Activated B cell treated with CpG ODN at 0.5 μM for 24 hours (primary cell): ENCODE measurements at regions not wholly inside any gene's neighbourhood (a gene's known extent, or its start where the extent isn't known, plus 50 kb on each side); places are given as distances from the start of the nearest gene placed in this dataset.
"Not testable (repeated sequence)": the region's sequence is repeated elsewhere in the genome, so short reads cannot be mapped to it uniquely, and the experiment has no call there.

ENCODE experiments used
- ATAC-seq: fragments of 200-7000 bp; cut with Tn5 transposase; one replicate; pipeline ENCODE4 v1.10.0; 2021; ENCODE audit warnings: low read depth, mild to moderate bottlenecking, moderate library complexity
- CTCF ChIA-PET: fragments of 350-600 bp; sonication (Branson Sonifier 250); formaldehyde crosslinking; loops from one replicate; lab custom pipeline; 2021; ENCODE audit warnings: antibody characterized with exemption; lab: Charles Lee
- POLR2A ChIA-PET: fragments of 350-600 bp; sonication (Branson Sonifier 250); formaldehyde crosslinking; loops from one replicate; lab custom pipeline; 2021; ENCODE audit warnings: antibody characterized with exemption; lab: Charles Lee
- DNase-seq: peaks from one replicate; pipeline ENCODE4 v3.0.0; 2022
- H3K27ac Mint-ChIP-seq: one replicate; pipeline ENCODE4 v1.8.0; 2020; ENCODE audit warnings: mixed read lengths
- H3K27me3 Mint-ChIP-seq: one replicate; pipeline ENCODE4 v1.8.0; 2021; ENCODE audit warnings: mixed read lengths
- H3K36me3 Mint-ChIP-seq: one replicate; pipeline ENCODE4 v1.8.0; 2021; ENCODE audit warnings: low read depth, mixed read lengths
- H3K4me1 Mint-ChIP-seq: one replicate; pipeline ENCODE4 v1.8.0; 2021; ENCODE audit warnings: mixed read lengths
- H3K4me3 Mint-ChIP-seq: one replicate; pipeline ENCODE4 v1.8.0; 2020; ENCODE audit warnings: mild to moderate bottlenecking, mixed read lengths
- H3K9me3 Mint-ChIP-seq: one replicate; pipeline ENCODE4 v1.8.0; 2020; ENCODE audit warnings: mixed read lengths
- intact Hi-C: fragments of 100-400 bp; cut with micrococcal nuclease; formaldehyde crosslinking; loops from one replicate; pipeline ENCODE4 v1.15.1; 2024

- DNase-seq, H3K4me1 Mint-ChIP-seq, POLR2A ChIA-PET, H3K9me3 Mint-ChIP-seq, H3K27me3 Mint-ChIP-seq, H3K4me3 Mint-ChIP-seq, ATAC-seq, H3K36me3 Mint-ChIP-seq, intact Hi-C loops, H3K27ac Mint-ChIP-seq: not testable (repeated sequence)
- CTCF ChIA-PET = interaction anchor here (3.4 kb wide), 1 partner anchor 10 kb away, joined by 32 read pairs; no protein-coding TSS in a partner anchor
These were observed 4157.8 kb upstream of the TPTE start for GRCh38 chr21:6363591-6363990.

GRCh38 chr21:6368824-6369223 is 4152.6 kb upstream of the TPTE start:
- H3K9me3 Mint-ChIP-seq, ATAC-seq, CTCF ChIA-PET, POLR2A ChIA-PET, H3K36me3 Mint-ChIP-seq, H3K27ac Mint-ChIP-seq, H3K4me3 Mint-ChIP-seq, intact Hi-C loops, DNase-seq, H3K27me3 Mint-ChIP-seq, H3K4me1 Mint-ChIP-seq: not testable (repeated sequence)

- H3K4me1 Mint-ChIP-seq, H3K4me3 Mint-ChIP-seq, intact Hi-C loops, POLR2A ChIA-PET, H3K27me3 Mint-ChIP-seq, ATAC-seq, H3K9me3 Mint-ChIP-seq, H3K36me3 Mint-ChIP-seq, H3K27ac Mint-ChIP-seq, DNase-seq: not testable (repeated sequence)
- CTCF ChIA-PET = interaction anchor here (1.1 to 3.5 kb wide), 3 partner anchors 8 to 13 kb away, joined by 11 to 32 read pairs (median 11); no protein-coding TSS in a partner anchor
These were observed 4148.1 kb upstream of the TPTE start for GRCh38 chr21:6373253-6373652.

DNA sequence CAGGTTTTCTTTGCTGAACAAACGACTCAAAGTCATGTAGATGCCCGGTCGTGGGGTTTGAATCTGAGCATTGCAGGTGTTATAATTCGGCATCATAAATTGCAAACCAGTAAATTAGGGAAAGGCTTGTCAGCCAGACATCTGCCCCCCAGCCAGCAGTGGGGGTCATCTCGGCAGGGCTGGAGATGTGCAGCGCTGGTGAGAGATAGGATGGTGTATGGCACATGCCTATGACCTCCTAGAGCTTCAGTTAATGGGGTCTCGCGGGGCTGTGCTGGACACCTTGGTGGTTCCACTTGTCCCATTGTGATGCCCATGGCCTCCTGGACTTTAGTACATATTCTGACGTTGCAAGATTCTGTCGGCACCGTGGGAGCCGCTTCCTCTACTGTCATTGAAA is 4147.2 kb upstream of the TPTE start:
- intact Hi-C loops, H3K27me3 Mint-ChIP-seq, H3K4me3 Mint-ChIP-seq, H3K4me1 Mint-ChIP-seq, H3K27ac Mint-ChIP-seq, ATAC-seq, H3K9me3 Mint-ChIP-seq, H3K36me3 Mint-ChIP-seq: not testable (repeated sequence)
- ChIA-PET POLR2A (interaction anchor here (0.6 kb wide), 1 partner anchor 8 kb away, joined by 3 read pairs; no protein-coding TSS in a partner anchor), CTCF (interaction anchor here (1.1 to 3.5 kb wide), 4 partner anchors 9 to 14 kb away, joined by 7 to 32 read pairs (median 11); no protein-coding TSS in a partner anchor)
- peak; percentile 34 for DNase-seq

DNA sequence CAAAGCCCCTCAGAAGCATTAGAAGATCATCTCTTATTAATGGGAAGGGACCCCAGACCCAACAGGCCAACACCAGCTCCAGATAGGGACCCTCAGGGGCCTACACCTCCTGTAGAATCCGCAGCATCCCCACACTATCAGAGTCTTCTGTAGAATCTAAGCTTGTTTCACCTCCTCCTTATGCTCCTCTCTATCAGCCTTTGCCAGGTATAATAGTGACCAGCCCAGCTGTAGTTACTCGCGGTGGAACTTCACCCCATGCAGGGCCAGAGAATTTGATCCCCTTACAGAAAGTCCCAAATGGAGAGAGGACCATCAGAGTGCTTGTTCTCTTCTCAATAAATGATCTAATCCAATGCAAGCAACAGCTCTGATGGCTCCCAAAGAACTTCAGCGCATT is 4146.5 kb upstream of the TPTE start:
- H3K4me3 Mint-ChIP-seq, intact Hi-C loops, POLR2A ChIA-PET, ATAC-seq, H3K36me3 Mint-ChIP-seq, DNase-seq, H3K27ac Mint-ChIP-seq, H3K4me1 Mint-ChIP-seq, H3K9me3 Mint-ChIP-seq, H3K27me3 Mint-ChIP-seq: not testable (repeated sequence)
- CTCF ChIA-PET = interaction anchor here (1.3 to 3.5 kb wide), 3 partner anchors 10 to 15 kb away, joined by 7 to 32 read pairs (median 11); no protein-coding TSS in a partner anchor

- H3K4me3 Mint-ChIP-seq, POLR2A ChIA-PET, ATAC-seq, H3K4me1 Mint-ChIP-seq, intact Hi-C loops, H3K27ac Mint-ChIP-seq, H3K36me3 Mint-ChIP-seq, H3K9me3 Mint-ChIP-seq, DNase-seq, H3K27me3 Mint-ChIP-seq: not testable (repeated sequence)
- CTCF ChIA-PET = interaction anchor here (1.3 to 3.5 kb wide), 2 partner anchors 11 to 14 kb away, joined by 7 to 32 read pairs; no protein-coding TSS in a partner anchor
These were observed 4145.6 kb upstream of the TPTE start for GRCh38 chr21:6375776-6376175.

- ATAC-seq, H3K4me3 Mint-ChIP-seq, H3K4me1 Mint-ChIP-seq, H3K27me3 Mint-ChIP-seq, H3K36me3 Mint-ChIP-seq, H3K9me3 Mint-ChIP-seq, POLR2A ChIA-PET, intact Hi-C loops, H3K27ac Mint-ChIP-seq, CTCF ChIA-PET, DNase-seq: not testable (repeated sequence)
These were observed 4144.9 kb upstream of the TPTE start for GRCh38 chr21:6376321-6377070.
